GM21717 (cell line): ENCODE measurements at regions not wholly inside any gene's neighbourhood (a gene's known extent, or its start where the extent isn't known, plus 50 kb on each side); places are given as distances from the start of the nearest gene placed in this dataset.

Experiments used
- ATAC-seq: cut with Tn5 transposase; IDR thresholded peaks from one replicate; pipeline ENCODE4 v1.9.1; 2021; ENCODE audit warnings: mild to moderate bottlenecking, moderate library complexity; ENCODE audit not compliant: unreplicated experiment

DNA sequence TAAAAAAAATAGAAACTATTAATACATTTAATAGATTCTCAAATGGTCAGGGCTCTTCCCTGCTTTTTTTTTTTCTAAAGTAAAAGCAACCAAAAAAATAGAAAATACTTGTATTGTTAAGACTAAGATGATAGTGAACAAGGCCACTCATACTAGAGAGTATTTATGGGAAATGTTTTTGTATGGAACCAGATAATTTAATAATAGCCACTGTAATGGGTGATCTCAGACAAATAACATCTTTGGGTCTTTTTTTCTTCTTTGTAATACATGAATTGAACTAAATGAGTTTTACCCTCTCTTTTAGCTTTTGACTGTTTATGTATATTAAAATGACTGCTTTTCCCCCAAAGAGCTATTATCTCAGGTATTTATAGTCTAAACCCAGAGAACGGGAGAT, 92.1 kb upstream of the ELOVL6 start:
- ATAC-seq = no peak

DNA sequence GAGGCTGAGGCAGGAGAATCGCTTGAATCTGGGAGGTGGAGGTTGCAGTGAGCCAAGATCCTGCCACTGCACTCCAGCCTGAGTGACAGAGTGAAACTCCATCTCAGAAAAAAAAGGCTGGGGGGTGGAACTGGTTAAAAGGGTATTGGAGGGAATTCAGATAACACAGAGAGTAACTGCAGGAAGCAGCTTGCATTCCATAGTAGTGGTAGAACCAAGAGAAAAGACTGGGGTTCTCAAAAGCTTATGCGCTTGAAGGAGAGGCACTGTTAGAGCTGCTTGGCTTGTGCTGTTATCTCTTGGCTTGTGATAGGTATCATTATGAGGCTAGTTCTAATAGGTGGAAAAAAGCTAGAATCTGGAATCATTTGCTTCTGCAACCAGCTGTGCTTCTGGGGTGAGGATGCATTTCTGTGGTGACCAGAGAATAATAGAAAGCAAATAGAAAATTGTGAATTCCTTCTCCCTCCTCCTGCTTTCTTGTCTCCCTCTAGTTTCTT, 91.2 kb upstream of the ELOVL6 start:
- ATAC-seq = no peak

GRCh38 chr4:110287130-110287529, 88.7 kb upstream of the ELOVL6 start:
- peak; percentile 100 for ATAC-seq

DNA sequence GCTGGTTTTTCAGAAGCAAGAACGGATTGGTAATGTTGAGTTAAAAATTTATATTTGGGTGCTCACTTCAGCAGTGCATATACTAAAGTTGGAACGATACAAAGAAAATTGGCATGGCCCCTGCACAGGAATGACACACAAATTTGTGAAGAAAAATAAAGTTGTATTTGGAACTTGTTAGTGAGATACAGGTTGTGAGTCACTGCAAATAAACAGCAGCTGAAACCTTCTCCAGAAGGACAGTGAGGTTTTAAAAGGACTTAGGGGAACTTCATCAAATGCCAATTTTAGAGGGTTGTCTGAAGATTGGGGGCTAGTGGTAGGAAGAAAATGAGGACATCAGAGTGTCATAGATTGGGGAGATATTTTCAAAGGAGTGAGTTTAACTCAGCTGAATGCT, 79.7 kb upstream of the ELOVL6 start:
- ATAC-seq = no peak

GRCh38 chr4:110275871-110276270, 77.5 kb upstream of the ELOVL6 start:
- no peak for ATAC-seq

DNA sequence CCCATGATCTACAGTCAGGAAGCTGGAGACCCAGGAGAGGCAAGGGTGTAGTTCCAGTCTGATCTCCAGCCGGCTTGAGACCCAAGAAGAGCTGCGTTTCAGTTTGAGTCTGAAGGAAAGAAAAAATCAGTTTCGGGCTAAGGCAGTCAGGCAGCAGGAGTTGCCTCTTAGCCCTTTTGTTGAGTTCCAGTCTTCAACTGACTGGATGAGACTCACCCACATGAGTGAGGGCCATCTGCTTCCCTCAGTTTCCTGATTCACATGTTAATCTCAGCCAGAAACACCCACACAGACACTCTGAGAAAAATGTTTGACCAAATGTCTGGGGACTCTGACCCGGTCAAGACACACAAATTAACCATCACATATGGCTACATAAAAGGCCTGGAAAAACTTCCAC, 73.6 kb upstream of the ELOVL6 start:
- no peak for ATAC-seq

DNA sequence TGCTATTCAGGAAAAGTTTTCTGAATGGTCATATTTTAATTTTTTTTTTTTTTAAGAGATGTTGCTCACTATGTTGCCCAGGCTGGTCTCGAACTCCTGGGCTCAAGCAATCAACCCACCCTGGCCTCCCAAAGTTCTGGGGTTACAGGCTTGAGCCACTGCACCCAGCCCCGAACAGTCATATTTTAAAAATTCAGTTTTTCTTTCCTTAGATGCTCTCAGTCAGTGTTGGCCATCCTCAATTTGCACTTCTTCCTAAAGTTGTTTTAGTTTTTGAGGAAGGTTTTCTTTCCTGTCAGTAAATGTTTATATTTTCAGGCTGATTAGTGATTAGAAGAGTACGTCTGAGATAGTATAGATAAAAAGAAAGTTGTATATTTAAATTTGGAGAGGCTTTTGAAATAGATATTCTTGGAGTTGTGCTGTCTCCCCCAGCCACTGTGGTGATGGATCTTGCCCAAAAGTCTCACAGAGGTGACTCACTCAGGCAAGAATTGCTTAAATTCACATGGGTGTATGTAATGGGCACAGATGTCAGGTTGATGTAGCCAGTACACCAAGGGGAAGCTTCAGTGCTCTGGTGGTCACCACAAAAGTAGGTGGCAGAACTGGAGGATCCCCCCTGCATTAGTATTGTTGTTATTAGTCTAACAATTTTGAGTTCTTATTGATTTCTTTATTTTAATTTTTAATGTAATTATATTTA, 72.2 kb upstream of the ELOVL6 start:
- ATAC-seq = no peak

GRCh38 chr4:110268790-110269189, 70.4 kb upstream of the ELOVL6 start:
- no peak for ATAC-seq

GRCh38 chr4:110268352-110268751, 69.9 kb upstream of the ELOVL6 start:
- peak; percentile 91 for ATAC-seq

DNA sequence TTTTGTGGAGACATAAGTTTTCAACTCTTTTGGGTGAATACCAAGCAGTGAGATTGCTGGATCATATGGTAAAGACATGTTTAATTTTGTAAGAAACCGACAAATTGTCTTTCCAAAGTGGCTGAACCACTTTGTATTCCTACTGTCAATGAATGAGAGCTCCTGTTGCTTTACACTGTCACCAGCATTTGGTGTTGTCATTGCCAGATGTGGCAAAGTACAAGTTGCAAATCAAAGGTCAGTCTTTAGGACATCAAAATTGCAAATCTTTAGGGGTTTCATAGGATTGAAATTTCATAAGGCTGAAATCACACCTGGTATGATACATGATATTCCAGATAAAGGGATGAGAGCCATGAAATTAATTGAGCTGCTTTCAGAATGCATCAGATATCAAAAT, 67.7 kb upstream of the ELOVL6 start:
- no peak for ATAC-seq

GRCh38 chr4:110265001-110265400, 66.6 kb upstream of the ELOVL6 start:
- no peak for ATAC-seq

DNA sequence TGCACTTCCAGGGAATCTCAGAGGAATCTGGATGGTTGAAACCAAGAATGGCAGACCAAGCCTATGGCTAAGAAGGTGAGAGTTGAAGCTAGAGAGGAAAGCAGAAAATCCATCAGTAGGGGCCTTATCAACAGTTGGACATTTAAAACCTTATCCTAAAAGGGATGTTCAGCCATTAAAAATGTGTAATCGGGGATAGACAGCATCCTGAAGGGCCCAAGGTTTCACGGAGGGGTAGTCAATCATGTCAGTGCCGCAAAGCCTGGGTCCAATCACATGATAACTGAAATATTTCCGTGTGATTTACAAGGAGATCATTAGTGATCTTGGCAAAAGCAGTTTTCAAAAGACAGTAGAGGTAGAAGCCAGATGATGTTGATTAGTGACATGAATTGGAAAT, 61.9 kb upstream of the ELOVL6 start:
- no peak for ATAC-seq

DNA sequence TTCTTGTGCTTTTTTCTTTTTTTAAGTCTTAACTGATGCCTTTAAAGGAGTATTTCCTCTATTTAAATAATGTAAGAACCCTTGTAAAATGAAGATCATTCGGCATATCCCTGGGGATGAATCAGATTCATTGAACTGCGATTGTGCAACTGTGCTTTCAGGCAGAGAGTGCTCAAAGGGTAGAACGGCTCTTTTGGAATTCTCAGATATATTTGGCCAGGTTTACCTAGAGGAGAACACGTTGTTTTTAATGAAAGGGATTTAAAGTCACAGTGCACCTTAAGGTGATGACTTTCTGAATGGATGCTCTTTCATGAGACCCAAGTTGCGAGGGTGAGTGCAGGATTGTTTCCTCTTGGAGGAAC, 51.6 kb upstream of the ELOVL6 start:
- ATAC-seq = no peak

DNA sequence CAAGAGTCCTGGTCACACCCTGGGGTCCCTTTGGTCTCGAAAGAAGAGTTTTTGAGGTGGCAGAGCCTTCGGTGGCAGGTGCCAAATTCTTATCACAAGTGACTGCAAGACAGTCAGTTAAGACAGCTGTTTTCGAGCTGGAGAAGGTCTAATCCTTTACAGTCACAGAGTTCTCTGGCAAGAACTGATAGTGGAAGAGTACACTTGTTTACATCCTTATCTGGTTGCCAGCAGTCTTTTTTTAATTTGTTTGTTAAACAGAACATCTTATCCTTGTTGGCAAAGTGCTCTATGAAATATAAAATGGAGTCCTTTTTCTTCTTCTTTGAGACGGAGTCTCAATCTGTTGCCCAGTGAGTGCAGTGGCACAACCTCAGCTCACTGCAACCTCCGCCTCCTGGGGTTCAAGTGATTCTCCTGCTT, 50.4 kb upstream of the ELOVL6 start:
- no peak for ATAC-seq
